ENCODE measurements at regions not wholly inside any gene's neighbourhood (a gene's known extent, or its start where the extent isn't known, plus 50 kb on each side); places are given as distances from the start of the nearest gene placed in this dataset.

GRCh38 chr5:70585996-70586395 lies 170.8 kb downstream of the GTF2H2C_2 start:
- H3K4me3 ChIP-seq = peak overlapping the region in 2 of 7 experiments; percentile 19 to 26
- H3K27ac ChIP-seq = peak overlapping the region in 1 of 21 experiments; percentile 58

Data from skin epidermis (tissue), 12 donors.